ENCODE measurements at regions not wholly inside any gene's neighbourhood (a gene's known extent, or its start where the extent isn't known, plus 50 kb on each side); places are given as distances from the start of the nearest gene placed in this dataset.

DNA sequence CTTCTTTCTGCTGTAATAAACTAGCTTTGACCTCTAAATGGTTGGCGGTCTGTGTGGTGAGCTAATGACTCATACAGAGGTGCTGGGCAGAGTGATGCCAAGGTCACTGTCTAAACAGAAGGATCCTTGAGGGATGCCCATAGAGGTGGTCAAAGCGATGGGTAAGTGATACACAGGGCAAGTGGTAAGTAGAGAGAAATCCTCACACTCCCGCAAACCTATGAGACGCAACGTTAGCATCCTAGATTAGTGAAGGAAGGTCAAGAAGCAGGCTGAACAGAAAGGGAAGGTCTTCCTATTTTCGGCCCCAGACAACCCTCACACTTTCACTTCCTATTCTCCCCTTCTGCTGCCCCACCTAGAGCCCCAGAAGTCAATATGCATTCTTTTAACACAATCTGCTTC is 65.6 kb upstream of the SESN3 start:
- TF ChIP-seq, protein P1, sequence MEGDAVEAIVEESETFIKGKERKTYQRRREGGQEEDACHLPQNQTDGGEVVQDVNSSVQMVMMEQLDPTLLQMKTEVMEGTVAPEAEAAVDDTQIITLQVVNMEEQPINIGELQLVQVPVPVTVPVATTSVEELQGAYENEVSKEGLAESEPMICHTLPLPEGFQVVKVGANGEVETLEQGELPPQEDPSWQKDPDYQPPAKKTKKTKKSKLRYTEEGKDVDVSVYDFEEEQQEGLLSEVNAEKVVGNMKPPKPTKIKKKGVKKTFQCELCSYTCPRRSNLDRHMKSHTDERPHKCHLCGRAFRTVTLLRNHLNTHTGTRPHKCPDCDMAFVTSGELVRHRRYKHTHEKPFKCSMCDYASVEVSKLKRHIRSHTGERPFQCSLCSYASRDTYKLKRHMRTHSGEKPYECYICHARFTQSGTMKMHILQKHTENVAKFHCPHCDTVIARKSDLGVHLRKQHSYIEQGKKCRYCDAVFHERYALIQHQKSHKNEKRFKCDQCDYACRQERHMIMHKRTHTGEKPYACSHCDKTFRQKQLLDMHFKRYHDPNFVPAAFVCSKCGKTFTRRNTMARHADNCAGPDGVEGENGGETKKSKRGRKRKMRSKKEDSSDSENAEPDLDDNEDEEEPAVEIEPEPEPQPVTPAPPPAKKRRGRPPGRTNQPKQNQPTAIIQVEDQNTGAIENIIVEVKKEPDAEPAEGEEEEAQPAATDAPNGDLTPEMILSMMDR (IDR thresholded peaks at IDR 0.05; ENCODE audit: low read depth, low read length) = no peak
- TF ChIP-seq EZH2phosphoT487 (IDR thresholded peaks at IDR 0.05; ENCODE audit: low read depth) = no peak

Data from OCI-LY3 (cell line).